ENCODE measurements at regions not wholly inside any gene's neighbourhood (a gene's known extent, or its start where the extent isn't known, plus 50 kb on each side); places are given as distances from the start of the nearest gene placed in this dataset.

DNA sequence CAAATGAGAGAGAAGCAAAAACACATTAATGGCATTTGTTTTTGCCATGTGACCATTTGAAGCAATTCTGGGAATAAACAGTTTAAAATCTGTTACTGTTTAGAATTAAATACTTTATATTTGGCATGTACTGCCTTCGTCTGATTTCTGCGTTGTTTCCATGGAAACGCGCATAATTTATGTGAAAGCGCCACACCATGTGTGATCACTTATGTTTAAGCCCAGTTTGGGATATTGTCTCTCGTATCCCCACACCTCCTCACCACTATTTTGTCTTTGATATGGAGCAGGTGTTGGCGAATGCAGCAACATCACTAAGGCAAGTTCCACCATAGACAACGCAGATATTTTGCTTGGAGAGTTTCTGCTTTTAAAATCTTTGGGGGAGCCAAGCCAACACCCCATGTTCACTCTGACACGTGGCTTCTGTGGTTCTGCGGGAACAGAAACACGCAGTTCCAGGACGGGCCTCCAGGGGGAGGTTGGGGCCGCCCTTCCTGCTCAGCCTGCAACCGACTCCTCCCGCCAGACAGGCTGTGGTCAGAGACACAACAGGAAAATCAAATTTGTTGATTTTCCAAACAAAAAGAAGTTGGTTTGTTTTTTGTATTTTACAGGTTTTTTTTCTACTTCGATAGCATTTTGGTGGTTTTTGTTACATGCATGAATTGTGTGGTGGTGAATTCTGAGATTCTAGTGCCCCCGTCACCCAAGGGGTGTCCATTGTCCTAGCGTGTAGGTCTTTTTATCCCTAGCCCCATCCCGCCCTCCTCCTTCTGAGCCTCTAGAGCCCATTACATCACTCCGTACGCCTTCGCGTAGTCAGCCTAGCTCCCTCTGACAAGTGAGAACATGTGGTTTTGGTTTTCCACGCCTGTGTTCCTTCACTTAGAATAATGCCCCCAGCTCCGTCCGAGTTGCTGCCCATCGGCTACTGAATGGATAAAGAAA, 101.9 kb upstream of the SFSWAP start:
- FAIRE-seq = no peak

GRCh38 chr12:131609762-131610161, 101.1 kb upstream of the SFSWAP start:
- FAIRE-seq = no peak

DNA sequence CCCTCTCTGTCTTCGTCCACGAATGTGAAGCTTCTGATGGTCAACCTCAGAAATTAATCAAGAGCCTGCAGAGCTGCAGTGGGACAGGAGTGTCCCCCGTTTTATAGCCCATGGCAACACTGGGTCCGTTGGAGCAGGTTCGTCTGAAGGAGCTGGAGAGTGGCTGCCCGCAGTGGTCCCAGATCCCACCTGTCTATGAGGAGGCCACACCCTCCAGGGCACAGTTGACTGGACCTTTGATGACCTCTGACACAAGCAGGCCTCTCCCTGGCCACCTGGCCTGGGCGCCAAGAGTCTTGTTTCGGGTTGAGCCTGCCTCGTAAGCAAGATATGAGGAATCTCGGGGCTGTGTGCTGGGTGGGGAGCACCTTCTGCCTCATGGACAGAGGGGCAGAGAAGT, 100.7 kb upstream of the SFSWAP start:
- FAIRE-seq = no peak

DNA sequence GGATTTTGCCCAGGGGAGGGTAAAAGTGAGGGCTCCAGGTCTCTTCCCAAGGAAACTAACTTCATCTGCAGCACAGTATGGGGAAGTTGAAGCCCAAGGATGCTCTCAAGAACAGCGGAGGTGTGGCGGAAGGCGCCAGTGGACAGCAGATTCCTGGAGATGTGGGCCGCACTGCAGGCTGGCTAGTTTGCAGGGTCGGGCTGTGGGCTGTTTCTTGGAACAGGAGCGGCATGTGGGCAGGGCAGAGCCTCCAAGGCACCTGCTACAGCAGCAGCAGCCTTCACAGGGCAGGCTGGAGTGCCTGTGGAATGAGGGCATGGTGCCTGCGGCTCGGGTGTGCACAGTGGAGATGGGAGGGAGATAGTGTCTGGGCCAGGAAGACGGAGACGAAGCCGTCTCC, 100.0 kb upstream of the SFSWAP start:
- FAIRE-seq = no peak

- no peak for FAIRE-seq
Measured at GRCh38 chr12:131611416-131612091, 99.3 kb upstream of the SFSWAP start.

DNA sequence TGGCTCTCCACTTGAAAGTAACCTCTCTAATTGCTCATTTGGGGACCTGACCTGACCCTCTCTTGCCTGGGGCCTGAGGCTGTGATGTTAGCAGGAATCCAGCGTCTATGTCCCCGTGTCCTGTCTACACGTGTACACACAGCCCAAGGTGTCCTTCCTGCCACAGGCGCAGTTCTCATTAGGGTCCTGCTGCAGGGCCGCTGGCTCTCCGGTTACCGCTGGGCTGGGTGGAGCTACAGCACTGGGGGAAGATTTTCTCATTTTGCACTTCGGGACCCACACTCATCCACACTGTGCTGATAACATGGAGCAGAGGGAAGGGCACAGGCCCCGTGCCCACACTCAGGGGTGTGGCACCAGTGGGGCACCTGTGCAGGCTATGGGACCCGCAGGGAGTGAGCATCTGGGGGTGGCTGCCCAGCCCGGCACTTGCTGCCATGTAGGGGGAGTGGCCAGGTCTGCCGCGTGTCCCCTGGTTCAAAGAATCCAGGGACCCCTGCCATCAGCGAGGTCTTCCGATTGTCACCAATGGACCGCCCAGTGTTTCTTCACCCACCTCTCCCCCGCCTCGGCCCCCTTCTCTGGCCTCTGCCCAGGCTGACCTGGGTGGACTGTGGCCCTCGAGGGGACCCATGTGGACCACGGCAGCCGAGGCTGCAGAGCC, 98.7 kb upstream of the SFSWAP start:
- no peak for FAIRE-seq

- no peak for FAIRE-seq
Measured at GRCh38 chr12:131613186-131613585, 97.7 kb upstream of the SFSWAP start.

DNA sequence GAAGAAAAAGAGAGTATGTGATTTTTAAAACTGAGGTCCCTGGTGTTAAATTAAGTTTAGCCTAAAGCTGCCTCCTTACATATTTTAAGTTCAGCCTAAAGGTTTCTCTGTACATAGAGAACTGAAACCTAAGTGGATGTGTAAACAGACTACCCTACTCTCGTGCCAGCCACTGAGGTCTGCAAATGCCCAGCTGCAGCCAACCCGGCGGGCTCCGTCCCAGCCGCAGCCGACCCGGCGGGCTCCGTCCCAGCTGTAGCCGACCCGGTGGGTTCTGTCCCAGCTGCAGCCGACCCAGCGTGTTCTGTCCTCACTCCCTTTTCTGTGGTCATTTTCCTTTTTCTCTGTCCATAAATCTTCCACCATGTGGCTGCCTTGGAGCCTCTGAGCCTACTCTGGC, 97.2 kb upstream of the SFSWAP start:
- FAIRE-seq = no peak

DNA sequence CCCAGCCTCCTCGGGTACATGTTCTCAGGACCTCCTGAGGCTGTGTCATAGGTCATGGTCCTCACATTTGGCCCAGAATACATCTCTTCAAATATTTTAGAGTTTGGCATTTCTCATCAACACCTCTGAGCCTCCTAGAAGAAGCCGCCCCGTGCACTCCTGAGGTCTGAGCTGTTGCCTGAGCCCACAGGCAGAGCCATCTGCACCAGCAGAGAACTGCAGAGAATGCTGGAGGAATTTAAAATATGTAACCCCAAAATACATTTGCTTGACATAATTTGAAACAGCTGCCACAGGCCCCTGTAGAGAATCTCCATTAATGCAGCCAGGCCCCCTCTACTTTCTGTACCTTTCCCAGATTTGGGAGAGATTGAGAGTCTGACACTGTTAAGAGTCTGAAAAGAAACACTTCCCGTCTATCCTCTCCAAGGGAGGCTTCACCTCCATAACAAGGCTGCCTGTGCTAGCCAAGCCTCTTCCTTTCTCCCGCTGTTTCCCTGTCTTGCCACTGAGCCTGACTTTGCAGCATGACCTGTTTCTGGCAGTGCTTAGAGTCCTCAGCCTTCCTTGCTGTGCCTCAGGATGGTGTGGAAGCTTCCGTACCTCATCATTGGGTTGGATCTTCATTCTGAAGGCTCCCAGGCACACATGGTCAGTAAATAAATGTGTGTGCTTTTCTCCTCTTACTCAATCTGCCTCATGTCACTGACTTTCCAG, 95.4 kb upstream of the SFSWAP start:
- no peak for FAIRE-seq

- no peak for FAIRE-seq
Measured at GRCh38 chr12:131616043-131616700, 94.7 kb upstream of the SFSWAP start.

DNA sequence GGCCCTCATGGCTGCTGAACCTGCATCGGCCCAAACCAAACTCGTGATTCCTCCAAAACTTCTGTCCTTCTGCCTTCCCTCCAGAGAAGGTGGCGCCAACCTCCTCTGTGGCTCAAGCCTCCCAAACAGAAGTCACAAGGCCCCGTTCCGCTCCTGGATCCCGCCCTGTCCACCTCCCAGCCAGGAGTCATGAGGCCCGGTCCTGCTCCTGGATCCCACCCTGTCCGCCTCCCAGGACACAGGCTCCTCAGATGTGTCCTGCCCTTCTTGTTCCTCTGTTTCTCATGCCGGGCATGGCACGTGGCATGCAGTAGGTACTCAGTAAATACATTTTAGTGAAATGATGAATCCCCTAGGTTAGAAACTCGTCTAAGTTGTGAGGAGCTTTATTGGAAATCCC, 94.2 kb upstream of the SFSWAP start:
- no peak for FAIRE-seq

DNA sequence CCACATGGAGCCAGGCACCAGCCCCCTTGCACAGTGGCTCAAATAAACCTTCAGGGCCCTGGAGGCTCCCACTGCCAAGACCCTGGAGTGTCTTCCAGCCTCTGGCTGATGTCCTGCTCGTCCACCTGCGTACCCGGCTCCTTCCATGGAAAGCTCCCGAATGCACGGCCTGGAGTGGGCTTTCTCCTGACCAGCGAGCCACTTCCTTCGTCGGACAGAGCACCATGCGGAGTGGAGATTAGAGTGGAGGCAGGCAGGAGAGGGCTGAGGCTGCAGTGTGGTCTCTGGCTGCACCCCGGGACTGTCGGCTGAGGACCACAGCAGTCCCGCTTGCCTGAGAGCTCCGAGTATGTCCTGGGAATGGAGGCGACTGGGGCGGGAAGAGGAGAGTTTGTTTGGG, 93.7 kb upstream of the SFSWAP start:
- no peak for FAIRE-seq

GRCh38 chr12:131617596-131618302, 93.1 kb upstream of the SFSWAP start:
- FAIRE-seq = no peak

GRCh38 chr12:131618303-131618658, 92.6 kb upstream of the SFSWAP start:
- no peak for FAIRE-seq

- FAIRE-seq = no peak
Measured at GRCh38 chr12:131618701-131619100, 92.2 kb upstream of the SFSWAP start.

GRCh38 chr12:131619106-131619642, 91.7 kb upstream of the SFSWAP start:
- no peak for FAIRE-seq

DNA sequence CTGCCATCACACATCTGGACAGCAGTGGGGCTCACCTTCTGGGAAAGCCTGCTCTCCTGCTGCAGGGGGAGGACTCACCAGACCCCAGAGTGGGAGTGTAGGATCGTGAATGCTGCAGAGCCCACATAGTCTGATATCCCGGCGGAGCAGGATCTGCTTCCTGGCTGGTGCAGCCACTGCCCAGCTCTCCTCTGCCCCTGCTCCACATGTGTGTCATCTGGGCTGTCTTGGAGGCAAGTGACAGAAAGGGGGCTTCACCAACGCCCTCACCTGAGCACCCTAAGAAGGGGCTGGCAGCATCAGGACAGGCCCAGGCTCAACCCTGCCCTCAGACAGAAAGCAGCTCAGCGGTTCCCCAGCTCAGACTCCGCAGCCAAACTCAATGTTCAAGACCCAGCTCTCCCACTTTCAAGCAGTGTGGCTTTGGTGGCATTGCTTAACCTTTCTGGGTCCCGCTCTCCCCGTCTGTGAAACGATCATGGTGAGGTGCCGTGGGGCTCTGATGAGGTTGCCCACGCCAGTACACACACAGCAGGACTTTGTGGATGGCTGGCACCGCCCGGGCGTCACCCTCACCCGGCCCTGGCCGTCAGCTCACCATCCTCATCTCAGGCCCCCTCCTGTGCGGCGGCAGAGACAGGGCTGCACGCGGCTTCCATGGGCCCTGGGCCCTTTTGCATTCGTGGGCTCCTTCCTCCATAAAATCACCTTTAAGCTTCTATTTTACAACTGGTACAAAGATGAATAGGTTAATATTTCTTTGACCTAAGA, 91.0 kb upstream of the SFSWAP start:
- FAIRE-seq = no peak

DNA sequence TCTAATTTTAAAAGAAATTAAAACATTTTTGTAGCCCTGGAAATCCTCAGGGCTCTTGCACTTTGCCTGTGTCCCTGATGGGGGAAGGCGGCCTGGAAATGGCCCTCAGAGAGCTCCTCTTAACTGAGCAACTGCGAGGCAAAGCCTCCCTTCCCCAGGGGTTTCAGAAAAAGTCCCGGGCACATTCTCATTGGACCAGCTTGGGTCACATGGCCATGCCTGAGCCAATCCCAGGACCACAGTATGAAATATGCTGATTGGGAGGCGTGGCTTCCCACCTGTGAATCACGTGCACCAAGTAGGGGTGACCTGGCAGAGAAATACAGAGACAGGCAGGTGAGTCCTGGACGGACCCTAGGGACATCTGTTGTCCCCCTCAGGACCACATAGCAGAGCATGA, 90.4 kb upstream of the SFSWAP start:
- FAIRE-seq = no peak

GRCh38 chr12:131620946-131621681, 89.8 kb upstream of the SFSWAP start:
- no peak for FAIRE-seq
